ENCODE measurements at regions not wholly inside any gene's neighbourhood (a gene's known extent, or its start where the extent isn't known, plus 50 kb on each side); places are given as distances from the start of the nearest gene placed in this dataset.
"Not testable (repeated sequence)": the region's sequence is repeated elsewhere in the genome, so short reads cannot be mapped to it uniquely, and the experiment has no call there.

- DNase-seq, result no peak
Observed at GRCh38 chr2:183812091-183812490, 687.8 kb downstream of the NUP35 start.

- no peak for DNase-seq
Observed at GRCh38 chr2:183825710-183826109, 701.5 kb downstream of the NUP35 start.

GRCh38 chr2:183829931-183830330, 705.7 kb downstream of the NUP35 start:
- DNase-seq, result no peak

GRCh38 chr2:183837157-183837556, 712.9 kb downstream of the NUP35 start:
- DNase-seq, result no peak

- DNase-seq, result no peak
Observed at GRCh38 chr2:183838295-183838694, 714.1 kb downstream of the NUP35 start.

GRCh38 chr2:183840061-183840584, 715.9 kb downstream of the NUP35 start:
- DNase-seq, result no peak

GRCh38 chr2:183849826-183850225, 725.6 kb downstream of the NUP35 start:
- not testable (repeated sequence) for DNase-seq

GRCh38 chr2:183859129-183859528, 734.9 kb downstream of the NUP35 start:
- no peak for DNase-seq

GRCh38 chr2:183866666-183867065, 731.7 kb upstream of the ZNF804A start:
- no peak for DNase-seq

- no peak for DNase-seq
Observed at GRCh38 chr2:183867206-183867605, 731.1 kb upstream of the ZNF804A start.

GRCh38 chr2:183868153-183868552, 730.2 kb upstream of the ZNF804A start:
- DNase-seq, result no peak

GRCh38 chr2:183868707-183869106, 729.6 kb upstream of the ZNF804A start:
- DNase-seq, result no peak

- DNase-seq, result no peak
Observed at GRCh38 chr2:183872131-183872530, 726.2 kb upstream of the ZNF804A start.

- no peak for DNase-seq
Observed at GRCh38 chr2:183881978-183882377, 716.4 kb upstream of the ZNF804A start.

- no peak for DNase-seq
Observed at GRCh38 chr2:183892315-183892941, 705.9 kb upstream of the ZNF804A start.

GRCh38 chr2:183898641-183899040, 699.7 kb upstream of the ZNF804A start:
- no peak for DNase-seq

GRCh38 chr2:183901931-183902330, 696.4 kb upstream of the ZNF804A start:
- DNase-seq, result no peak

- DNase-seq, result no peak
Observed at GRCh38 chr2:183903026-183903425, 695.3 kb upstream of the ZNF804A start.

- DNase-seq, result not testable (repeated sequence)
Observed at GRCh38 chr2:183916041-183916440, 682.3 kb upstream of the ZNF804A start.

GRCh38 chr2:183919167-183919566, 679.2 kb upstream of the ZNF804A start:
- DNase-seq, result no peak

GRCh38 chr2:183919926-183920325, 678.4 kb upstream of the ZNF804A start:
- no peak for DNase-seq

GRCh38 chr2:183925281-183925680, 673.0 kb upstream of the ZNF804A start:
- DNase-seq, result no peak

GRCh38 chr2:183926433-183926832, 671.9 kb upstream of the ZNF804A start:
- DNase-seq, result no peak

GRCh38 chr2:183927406-183928325, 670.7 kb upstream of the ZNF804A start:
- no peak for DNase-seq
